GM21529 (cell line): ENCODE measurements at regions not wholly inside any gene's neighbourhood (a gene's known extent, or its start where the extent isn't known, plus 50 kb on each side); places are given as distances from the start of the nearest gene placed in this dataset.

ENCODE experiments used
- ATAC-seq: cut with Tn5 transposase; IDR thresholded peaks from one replicate; pipeline ENCODE4 v1.9.1; 2021; ENCODE audit not compliant: unreplicated experiment

- no peak for ATAC-seq
Observed at GRCh38 chr7:142606081-142606480, 143.2 kb upstream of the PRSS1 start.

- no peak for ATAC-seq
Observed at GRCh38 chr7:142604671-142605070, 144.6 kb upstream of the PRSS1 start.

GRCh38 chr7:142603870-142604448, 145.3 kb upstream of the PRSS1 start:
- peak; percentile 65 for ATAC-seq

GRCh38 chr7:142602756-142603155, 146.5 kb upstream of the PRSS1 start:
- ATAC-seq = no peak

GRCh38 chr7:142602183-142602582, 147.1 kb upstream of the PRSS1 start:
- ATAC-seq = no peak

- no peak for ATAC-seq
Observed at GRCh38 chr7:142598297-142598696, 151.0 kb upstream of the PRSS1 start.

- ATAC-seq = no peak
Observed at GRCh38 chr7:142597547-142597946, 151.7 kb upstream of the PRSS1 start.

GRCh38 chr7:142595816-142596516, 153.3 kb upstream of the PRSS1 start:
- no peak for ATAC-seq

- ATAC-seq = no peak
Observed at GRCh38 chr7:142594078-142594477, 155.2 kb upstream of the PRSS1 start.

- ATAC-seq = no peak
Observed at GRCh38 chr7:142593106-142593505, 156.2 kb upstream of the PRSS1 start.

GRCh38 chr7:142592664-142593063, 156.6 kb upstream of the PRSS1 start:
- ATAC-seq = no peak

GRCh38 chr7:142592231-142592630, 157.0 kb upstream of the PRSS1 start:
- no peak for ATAC-seq

- ATAC-seq = no peak
Observed at GRCh38 chr7:142590830-142591457, 158.3 kb upstream of the PRSS1 start.

- ATAC-seq = no peak
Observed at GRCh38 chr7:142590077-142590476, 159.2 kb upstream of the PRSS1 start.

GRCh38 chr7:142587578-142588191, 161.6 kb upstream of the PRSS1 start:
- peak; percentile 78 for ATAC-seq

GRCh38 chr7:142586611-142587010, 162.7 kb upstream of the PRSS1 start:
- ATAC-seq = no peak

GRCh38 chr7:142585425-142585824, 163.8 kb upstream of the PRSS1 start:
- ATAC-seq = no peak

- no peak for ATAC-seq
Observed at GRCh38 chr7:142584765-142585164, 164.5 kb upstream of the PRSS1 start.

- peak; percentile 63 for ATAC-seq
Observed at GRCh38 chr7:142583446-142583845, 165.8 kb upstream of the PRSS1 start.

GRCh38 chr7:142582351-142582750, 166.9 kb upstream of the PRSS1 start:
- no peak for ATAC-seq

- ATAC-seq = peak; percentile 79
Observed at GRCh38 chr7:142581341-142581740, 167.9 kb upstream of the PRSS1 start.

GRCh38 chr7:142579946-142580345, 169.3 kb upstream of the PRSS1 start:
- ATAC-seq = no peak
